GM12873 (cell line): ENCODE measurements at regions not wholly inside any gene's neighbourhood (a gene's known extent, or its start where the extent isn't known, plus 50 kb on each side); places are given as distances from the start of the nearest gene placed in this dataset.

ENCODE experiments used
- CTCF ChIP-seq: IDR thresholded peaks from 2 replicates; pipeline ENCODE4 v1.5.1; 2012; ENCODE audit warnings: low read depth, mild to moderate bottlenecking, moderate library complexity, low read length, control low read depth; ENCODE audit not compliant: insufficient read depth; ENCODE audit errors: missing control alignments

GRCh38 chr11:98679673-98680072 lies 341.1 kb upstream of the CNTN5 start:
- TF ChIP-seq CTCF, result no peak

GRCh38 chr11:98701541-98701940 lies 319.2 kb upstream of the CNTN5 start:
- no peak for TF ChIP-seq CTCF

DNA sequence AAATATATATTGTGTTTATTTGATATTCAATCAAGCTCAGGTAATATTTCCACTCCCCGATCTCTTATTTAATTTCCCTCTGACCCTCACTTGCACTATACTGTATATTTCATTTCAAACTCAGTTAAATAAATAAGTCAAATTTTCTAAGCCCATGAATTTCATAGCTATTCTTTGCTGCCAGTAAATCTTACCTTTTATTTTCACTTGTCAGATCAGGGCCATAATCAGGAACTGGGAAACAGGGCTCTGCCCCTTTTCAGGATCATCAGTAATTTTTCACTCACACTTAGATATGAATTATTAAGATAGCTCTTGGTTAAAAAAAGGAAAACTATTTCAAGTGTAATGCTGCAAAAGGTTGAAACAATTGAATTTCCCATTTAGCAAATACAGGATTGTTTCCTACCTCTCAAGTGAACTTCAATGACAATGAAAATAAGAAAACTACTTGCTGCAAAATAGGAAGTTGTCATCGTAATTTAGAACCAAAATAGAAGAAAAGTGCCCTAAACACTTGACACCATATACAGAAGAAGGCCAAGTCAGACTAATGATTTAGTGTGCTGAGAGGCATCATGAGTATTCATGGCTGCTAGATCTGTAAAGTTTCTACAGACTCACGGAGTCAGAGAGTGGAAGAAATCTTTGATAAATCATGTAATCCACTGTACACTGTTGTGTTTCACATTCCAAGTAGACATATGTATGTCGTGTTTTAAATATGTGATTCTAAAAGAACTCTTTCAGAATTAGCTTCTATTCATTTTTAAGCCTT lies 316.8 kb upstream of the CNTN5 start:
- TF ChIP-seq CTCF, result no peak

GRCh38 chr11:98710026-98710425 lies 310.7 kb upstream of the CNTN5 start:
- TF ChIP-seq CTCF, result no peak

DNA sequence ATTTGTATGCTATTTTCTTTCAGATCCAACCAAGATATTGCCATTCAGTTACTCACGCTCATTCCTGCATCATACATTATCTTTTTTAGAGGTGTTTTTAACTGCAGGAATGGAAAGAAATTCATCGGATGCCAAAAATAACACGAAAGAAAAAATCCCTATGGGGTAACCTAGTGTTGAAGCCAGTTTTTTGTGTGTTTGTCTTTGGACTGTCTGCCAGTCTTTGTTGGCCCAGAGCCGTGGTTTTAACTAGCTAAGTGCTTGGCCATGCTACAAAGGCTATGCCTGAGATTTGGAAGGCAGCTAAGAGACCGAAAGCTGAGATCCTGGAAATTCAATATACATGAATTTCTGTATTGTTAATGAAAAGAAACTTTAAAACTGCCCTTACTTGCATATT lies 309.8 kb upstream of the CNTN5 start:
- TF ChIP-seq CTCF, result no peak

DNA sequence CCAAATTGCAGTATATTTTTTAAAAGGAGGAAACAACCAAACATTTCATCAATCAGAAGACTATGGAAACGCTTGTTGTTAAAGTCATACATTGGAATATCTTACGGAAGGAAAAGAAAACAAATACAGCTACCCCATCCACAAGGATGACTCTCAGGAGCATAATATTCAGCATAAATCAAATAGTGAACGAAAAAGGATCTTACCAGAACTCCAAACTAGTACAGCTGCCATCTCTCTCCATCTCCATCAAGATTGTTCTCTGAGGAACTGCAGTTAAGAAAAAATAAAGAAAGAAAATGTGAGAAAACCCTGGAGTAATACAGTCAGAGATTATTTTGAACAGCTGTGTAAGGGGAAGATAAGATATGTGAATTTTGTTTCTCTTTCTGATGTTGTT lies 299.8 kb upstream of the CNTN5 start:
- TF ChIP-seq CTCF, result no peak

DNA sequence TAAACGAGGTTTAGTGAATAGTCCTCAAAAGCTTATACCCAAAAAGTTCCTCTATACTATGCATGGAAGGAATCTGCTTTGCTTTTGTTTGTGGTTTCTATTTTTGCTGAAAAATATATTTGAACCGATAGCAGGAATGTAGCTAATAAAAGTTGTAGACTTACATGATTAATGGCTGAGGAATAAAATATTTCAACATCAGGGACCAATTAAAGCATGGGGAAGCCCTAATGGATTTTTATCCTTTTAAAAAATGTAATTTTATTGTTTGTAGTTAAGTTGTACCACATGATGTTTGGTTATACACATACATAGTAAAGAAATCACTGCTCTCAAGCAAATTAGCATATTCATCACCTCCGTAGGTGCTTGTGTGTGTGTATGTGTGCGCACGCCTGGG lies 295.3 kb upstream of the CNTN5 start:
- no peak for TF ChIP-seq CTCF
